ENCODE measurements at regions not wholly inside any gene's neighbourhood (a gene's known extent, or its start where the extent isn't known, plus 50 kb on each side); places are given as distances from the start of the nearest gene placed in this dataset.

DNA sequence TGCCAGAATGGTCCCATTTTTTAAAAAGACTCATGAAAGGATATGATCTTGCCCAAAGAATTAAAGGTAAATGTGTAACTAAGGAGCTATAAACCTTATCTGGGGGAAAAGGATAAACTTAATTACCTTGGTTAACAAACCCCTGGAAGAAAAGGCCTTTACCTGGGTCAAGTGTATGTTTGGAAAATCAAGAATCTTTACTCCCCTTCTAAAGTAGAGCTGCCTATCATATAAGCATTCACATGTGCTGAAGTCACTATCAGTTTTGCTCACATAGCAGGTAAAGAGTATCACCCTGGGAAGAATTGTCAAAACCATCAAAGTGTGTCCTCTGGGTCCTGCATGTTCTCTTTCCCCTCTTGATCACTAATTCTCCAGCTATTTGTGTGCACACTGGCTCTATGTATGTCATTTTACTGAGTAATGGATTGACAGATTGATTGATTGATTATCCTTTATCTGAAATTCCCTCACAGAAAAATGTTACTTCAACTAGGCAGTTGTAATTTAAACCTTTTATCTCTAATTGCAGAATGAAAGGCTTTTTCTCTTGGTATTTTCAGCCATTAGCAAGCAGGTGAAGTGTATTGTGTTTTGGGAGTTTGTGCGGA, 199.4 kb downstream of the NOL4 start:
- TF ChIP-seq, protein P1, sequence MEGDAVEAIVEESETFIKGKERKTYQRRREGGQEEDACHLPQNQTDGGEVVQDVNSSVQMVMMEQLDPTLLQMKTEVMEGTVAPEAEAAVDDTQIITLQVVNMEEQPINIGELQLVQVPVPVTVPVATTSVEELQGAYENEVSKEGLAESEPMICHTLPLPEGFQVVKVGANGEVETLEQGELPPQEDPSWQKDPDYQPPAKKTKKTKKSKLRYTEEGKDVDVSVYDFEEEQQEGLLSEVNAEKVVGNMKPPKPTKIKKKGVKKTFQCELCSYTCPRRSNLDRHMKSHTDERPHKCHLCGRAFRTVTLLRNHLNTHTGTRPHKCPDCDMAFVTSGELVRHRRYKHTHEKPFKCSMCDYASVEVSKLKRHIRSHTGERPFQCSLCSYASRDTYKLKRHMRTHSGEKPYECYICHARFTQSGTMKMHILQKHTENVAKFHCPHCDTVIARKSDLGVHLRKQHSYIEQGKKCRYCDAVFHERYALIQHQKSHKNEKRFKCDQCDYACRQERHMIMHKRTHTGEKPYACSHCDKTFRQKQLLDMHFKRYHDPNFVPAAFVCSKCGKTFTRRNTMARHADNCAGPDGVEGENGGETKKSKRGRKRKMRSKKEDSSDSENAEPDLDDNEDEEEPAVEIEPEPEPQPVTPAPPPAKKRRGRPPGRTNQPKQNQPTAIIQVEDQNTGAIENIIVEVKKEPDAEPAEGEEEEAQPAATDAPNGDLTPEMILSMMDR (IDR thresholded peaks at IDR 0.05), result no peak
- TF ChIP-seq POLR2A (IDR thresholded peaks at IDR 0.05), result no peak

Data from tibial nerve (tissue), 3 donors.